LHCN-M2 (cell line): ENCODE measurements at regions not wholly inside any gene's neighbourhood (a gene's known extent, or its start where the extent isn't known, plus 50 kb on each side); places are given as distances from the start of the nearest gene placed in this dataset.
"Not testable (repeated sequence)": the region's sequence is repeated elsewhere in the genome, so short reads cannot be mapped to it uniquely, and the experiment has no call there.

Source experiments
- DNase-seq: peaks from one replicate; pipeline ENCODE4 v3.0.0-alpha.2; 2012; ENCODE audit warnings: low read depth

GRCh38 chr6:21333715-21334114 is 259.8 kb upstream of the SOX4 start:
- no peak for DNase-seq

GRCh38 chr6:21334651-21335050 is 258.9 kb upstream of the SOX4 start:
- DNase-seq = no peak

GRCh38 chr6:21335591-21335990 is 258.0 kb upstream of the SOX4 start:
- DNase-seq = no peak

GRCh38 chr6:21337263-21337662 is 256.3 kb upstream of the SOX4 start:
- no peak for DNase-seq

GRCh38 chr6:21340573-21340972 is 253.0 kb upstream of the SOX4 start:
- no peak for DNase-seq

- DNase-seq = no peak
Observed at GRCh38 chr6:21341910-21342309, 251.6 kb upstream of the SOX4 start.

- DNase-seq = no peak
Observed at GRCh38 chr6:21342501-21342900, 251.1 kb upstream of the SOX4 start.

GRCh38 chr6:21345704-21346103 is 247.8 kb upstream of the SOX4 start:
- DNase-seq = not testable (repeated sequence)

GRCh38 chr6:21348146-21348503 is 245.4 kb upstream of the SOX4 start:
- no peak for DNase-seq

GRCh38 chr6:21348504-21349195 is 244.9 kb upstream of the SOX4 start:
- peak; percentile 43 for DNase-seq

- no peak for DNase-seq
Observed at GRCh38 chr6:21349834-21350233, 243.7 kb upstream of the SOX4 start.

GRCh38 chr6:21350926-21351325 is 242.6 kb upstream of the SOX4 start:
- no peak for DNase-seq

- DNase-seq = no peak
Observed at GRCh38 chr6:21352131-21352530, 241.4 kb upstream of the SOX4 start.

- DNase-seq = no peak
Observed at GRCh38 chr6:21354805-21355238, 238.7 kb upstream of the SOX4 start.

- DNase-seq = no peak
Observed at GRCh38 chr6:21355638-21356037, 237.9 kb upstream of the SOX4 start.

- no peak for DNase-seq
Observed at GRCh38 chr6:21357262-21357661, 236.3 kb upstream of the SOX4 start.

- no peak for DNase-seq
Observed at GRCh38 chr6:21359926-21360325, 233.6 kb upstream of the SOX4 start.

- DNase-seq = no peak
Observed at GRCh38 chr6:21360336-21360735, 233.2 kb upstream of the SOX4 start.

- no peak for DNase-seq
Observed at GRCh38 chr6:21367148-21367547, 226.4 kb upstream of the SOX4 start.

GRCh38 chr6:21367649-21368154 is 225.8 kb upstream of the SOX4 start:
- DNase-seq = no peak

- DNase-seq = no peak
Observed at GRCh38 chr6:21371061-21371460, 222.5 kb upstream of the SOX4 start.

GRCh38 chr6:21371676-21372171 is 221.8 kb upstream of the SOX4 start:
- DNase-seq = peak; percentile 19
